Fibroblast of lung (primary cell): ENCODE measurements at regions not wholly inside any gene's neighbourhood (a gene's known extent, or its start where the extent isn't known, plus 50 kb on each side); places are given as distances from the start of the nearest gene placed in this dataset.

Experiments
- DNase-seq, 2 donors: peaks; one replicate each; pipeline versions ENCODE4 v3.0.0 to v3.0.0-alpha.2; 2010; ENCODE audit warnings: low read depth in 2 of 2
- H2AFZ ChIP-seq: 2 replicates; pipeline ENCODE4 v1.5.1; 2012; ENCODE audit warnings: low read length, control low read depth, inconsistent platforms
- H3K27ac ChIP-seq: 2 replicates; pipeline ENCODE4 v1.5.1; 2011; ENCODE audit warnings: low read length, control low read depth; ENCODE audit not compliant: insufficient read depth
- H3K27me3 ChIP-seq: 2 replicates; pipeline ENCODE4 v1.5.1; 2011; ENCODE audit warnings: mild to moderate bottlenecking, low read length; ENCODE audit not compliant: control insufficient read depth, insufficient read depth
- H3K36me3 ChIP-seq: 2 replicates; pipeline ENCODE4 v1.5.1; 2011; ENCODE audit warnings: low read length; ENCODE audit not compliant: control insufficient read depth, insufficient read depth
- H3K4me1 ChIP-seq: 2 replicates; pipeline ENCODE4 v1.5.1; 2011; ENCODE audit warnings: low read length; ENCODE audit not compliant: control insufficient read depth, insufficient read depth; ENCODE audit errors: extremely low read depth
- H3K4me2 ChIP-seq: 2 replicates; pipeline ENCODE4 v1.5.1; 2011; ENCODE audit warnings: low read length, control low read depth; ENCODE audit not compliant: insufficient read depth; ENCODE audit errors: extremely low read depth
- H3K4me3 ChIP-seq, 4 experiments: fragments of 200-600 bp in 1 of 4; sonication (generic) in 1 of 4; replicated peaks in 1 of 4; 2 replicates each; pipeline ENCODE4 v1.5.1; 2011 to 2016; ENCODE audit warnings: low read length in 4 of 4, low read depth in 3 of 4, mild to moderate bottlenecking in 3 of 4, control low read depth in 2 of 4, inconsistent platforms in 1 of 4, mixed read lengths in 1 of 4; ENCODE audit not compliant: insufficient read depth in 1 of 4; ENCODE audit errors: control extremely low read depth in 1 of 4
- H3K79me2 ChIP-seq: 2 replicates; pipeline ENCODE4 v1.5.1; 2012; ENCODE audit warnings: mild to moderate bottlenecking, low read length, inconsistent platforms; ENCODE audit not compliant: control insufficient read depth, insufficient read depth
- H3K9ac ChIP-seq: 2 replicates; pipeline ENCODE4 v1.5.1; 2011; ENCODE audit warnings: mild to moderate bottlenecking, low read length, control low read depth; ENCODE audit not compliant: insufficient read depth
- H3K9me3 ChIP-seq: 2 replicates; pipeline ENCODE4 v1.5.1; 2012; ENCODE audit warnings: low read depth, low read length; ENCODE audit not compliant: control insufficient read depth, insufficient read depth
- H4K20me1 ChIP-seq: 2 replicates; pipeline ENCODE4 v1.5.1; 2011; ENCODE audit warnings: low read length; ENCODE audit not compliant: control insufficient read depth, insufficient read depth; ENCODE audit errors: extremely low read depth
- EZH2 ChIP-seq: IDR thresholded peaks from 2 replicates; pipeline ENCODE4 v1.5.1; 2012; ENCODE audit warnings: low read length, control low read depth, mild to moderate bottlenecking; ENCODE audit errors: missing control alignments
- TF ChIP-seq, protein P1 (sequence below), 2 donors: IDR thresholded peaks in 1 of 2; conservative IDR thresholded peaks in 1 of 2; 1 replicate in 1 of 2; 2 replicates in 1 of 2; pipeline ENCODE4 v1.5.1; 2011 to 2012; ENCODE audit warnings: low read length in 2 of 2, control low read depth in 1 of 2, inconsistent platforms in 1 of 2, low read depth in 1 of 2, mild to moderate bottlenecking in 1 of 2

GRCh38 chr9:29456940-29457339 lies 1883.7 kb upstream of the C9orf72 start:
- H3K27ac ChIP-seq = no peak overlapping the region
- no peak overlapping the region for H3K4me3 ChIP-seq
- H2AFZ ChIP-seq = no peak overlapping the region
- no peak for TF ChIP-seq EZH2
- TF ChIP-seq, protein P1, sequence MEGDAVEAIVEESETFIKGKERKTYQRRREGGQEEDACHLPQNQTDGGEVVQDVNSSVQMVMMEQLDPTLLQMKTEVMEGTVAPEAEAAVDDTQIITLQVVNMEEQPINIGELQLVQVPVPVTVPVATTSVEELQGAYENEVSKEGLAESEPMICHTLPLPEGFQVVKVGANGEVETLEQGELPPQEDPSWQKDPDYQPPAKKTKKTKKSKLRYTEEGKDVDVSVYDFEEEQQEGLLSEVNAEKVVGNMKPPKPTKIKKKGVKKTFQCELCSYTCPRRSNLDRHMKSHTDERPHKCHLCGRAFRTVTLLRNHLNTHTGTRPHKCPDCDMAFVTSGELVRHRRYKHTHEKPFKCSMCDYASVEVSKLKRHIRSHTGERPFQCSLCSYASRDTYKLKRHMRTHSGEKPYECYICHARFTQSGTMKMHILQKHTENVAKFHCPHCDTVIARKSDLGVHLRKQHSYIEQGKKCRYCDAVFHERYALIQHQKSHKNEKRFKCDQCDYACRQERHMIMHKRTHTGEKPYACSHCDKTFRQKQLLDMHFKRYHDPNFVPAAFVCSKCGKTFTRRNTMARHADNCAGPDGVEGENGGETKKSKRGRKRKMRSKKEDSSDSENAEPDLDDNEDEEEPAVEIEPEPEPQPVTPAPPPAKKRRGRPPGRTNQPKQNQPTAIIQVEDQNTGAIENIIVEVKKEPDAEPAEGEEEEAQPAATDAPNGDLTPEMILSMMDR (conservative IDR thresholded peaks at IDR 0.05 in 1 of 2, IDR thresholded peaks at IDR 0.05 in 1 of 2; ENCODE audit: low read depth in 1 of 2, low read length in 2 of 2) = no peak
- H3K4me2 ChIP-seq = no peak overlapping the region
- no peaks in the 10 kb centered on the region for H3K4me1 ChIP-seq
- DNase-seq = peak; percentile 5 to 59
- H3K27me3 ChIP-seq = no peaks in the 10 kb centered on the region
- H3K9ac ChIP-seq = no peak overlapping the region
- no peaks in the 10 kb centered on the region for H3K36me3 ChIP-seq
- H4K20me1 ChIP-seq = no peaks in the 10 kb centered on the region
- no peaks in the 10 kb centered on the region for H3K9me3 ChIP-seq
- no peaks in the 10 kb centered on the region for H3K79me2 ChIP-seq

GRCh38 chr9:29475471-29475870 lies 1902.2 kb upstream of the C9orf72 start:
- H3K9me3 ChIP-seq = no peaks in the 10 kb centered on the region
- H3K4me3 ChIP-seq = no peak overlapping the region
- no peak overlapping the region for H3K4me2 ChIP-seq
- no peak overlapping the region for H3K9ac ChIP-seq
- no peaks in the 10 kb centered on the region for H3K27me3 ChIP-seq
- H4K20me1 ChIP-seq = no peaks in the 10 kb centered on the region
- TF ChIP-seq, protein P1 (conservative IDR thresholded peaks at IDR 0.05 in 1 of 2, IDR thresholded peaks at IDR 0.05 in 1 of 2; ENCODE audit: low read depth in 1 of 2, low read length in 2 of 2) = no peak
- TF ChIP-seq EZH2 = no peak
- DNase-seq = no peak
- H2AFZ ChIP-seq = no peak overlapping the region
- H3K4me1 ChIP-seq = no peaks in the 10 kb centered on the region
- no peaks in the 10 kb centered on the region for H3K36me3 ChIP-seq
- H3K79me2 ChIP-seq = no peaks in the 10 kb centered on the region
- no peak overlapping the region for H3K27ac ChIP-seq

GRCh38 chr9:29511680-29512079 lies 1938.4 kb upstream of the C9orf72 start:
- TF ChIP-seq, protein P1 (conservative IDR thresholded peaks at IDR 0.05 in 1 of 2, IDR thresholded peaks at IDR 0.05 in 1 of 2; ENCODE audit: low read depth in 1 of 2, low read length in 2 of 2) = no peak
- no peak for TF ChIP-seq EZH2
- no peak overlapping the region for H3K4me2 ChIP-seq
- no peaks in the 10 kb centered on the region for H3K79me2 ChIP-seq
- H3K36me3 ChIP-seq = no peaks in the 10 kb centered on the region
- H4K20me1 ChIP-seq = no peaks in the 10 kb centered on the region
- H3K4me1 ChIP-seq = no peaks in the 10 kb centered on the region
- H3K9ac ChIP-seq = no peak overlapping the region
- no peak for DNase-seq
- H2AFZ ChIP-seq = no peak overlapping the region
- H3K4me3 ChIP-seq = no peak overlapping the region
- no peak overlapping the region for H3K27ac ChIP-seq
- no peaks in the 10 kb centered on the region for H3K27me3 ChIP-seq
- no peaks in the 10 kb centered on the region for H3K9me3 ChIP-seq
